ENCODE measurements at regions not wholly inside any gene's neighbourhood (a gene's known extent, or its start where the extent isn't known, plus 50 kb on each side); places are given as distances from the start of the nearest gene placed in this dataset.

- TF ChIP-seq EP300 (IDR thresholded peaks at IDR 0.05), result no peak
- no peak for TF ChIP-seq CTCF (IDR thresholded peaks at IDR 0.05)
- TF ChIP-seq POLR2A (IDR thresholded peaks at IDR 0.05), result no peak
Measured at GRCh38 chr10:131641898-131642297, 258.9 kb upstream of the PPP2R2D start.

Data from suprapubic skin (tissue), 3 donors.